Hematopoietic multipotent progenitor cell treated with erythropoietin and hydrocortisone succinate and interleukin-3 and kit ligand, for 17 days (in vitro differentiated cells): ENCODE measurements at regions not wholly inside any gene's neighbourhood (a gene's known extent, or its start where the extent isn't known, plus 50 kb on each side); places are given as distances from the start of the nearest gene placed in this dataset.

Source experiments
- DNase-seq: peaks from one replicate; pipeline ENCODE4 v3.0.0-alpha.2; 2015; ENCODE audit warnings: low spot score

DNA sequence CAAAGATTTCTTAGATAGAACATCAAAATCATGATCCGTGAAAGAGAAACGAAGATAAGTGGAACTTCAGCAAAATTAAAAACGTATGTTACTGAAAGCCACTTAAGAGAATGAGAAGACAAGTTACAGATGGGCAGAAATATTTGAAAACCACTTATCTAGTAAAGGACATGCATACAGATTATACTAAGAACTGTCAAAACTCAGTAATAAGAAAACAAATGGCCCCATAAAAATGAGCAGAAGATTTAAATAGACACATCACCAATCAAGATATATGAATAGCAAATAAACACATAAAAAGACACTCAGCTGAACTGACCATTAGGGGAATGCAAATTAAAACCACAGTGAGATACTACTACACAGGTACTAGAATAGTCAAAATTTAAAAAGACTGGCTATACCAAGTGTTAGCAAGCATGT, 343.7 kb downstream of the PTEN start:
- no peak for DNase-seq

DNA sequence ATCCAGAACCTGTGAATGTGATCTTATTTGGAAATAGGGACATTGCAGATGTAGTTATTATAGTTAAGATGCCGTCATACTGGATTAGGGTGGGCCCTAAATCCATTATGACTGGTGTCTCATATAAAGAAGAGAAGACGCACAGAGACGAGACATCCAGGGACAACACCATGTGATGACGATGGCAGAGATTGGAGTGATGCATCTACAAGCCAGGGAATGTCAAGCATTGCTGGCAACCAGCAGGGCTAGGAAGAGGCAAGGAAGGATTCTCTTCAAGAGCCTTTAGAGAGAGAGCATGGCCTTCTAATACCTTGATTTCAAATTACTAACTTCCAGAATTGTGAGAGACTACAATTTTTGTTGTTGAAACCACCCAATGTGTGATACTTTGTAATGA, 345.8 kb downstream of the PTEN start:
- DNase-seq = no peak

GRCh38 chr10:88209837-88210561, 346.6 kb downstream of the PTEN start:
- DNase-seq = no peak

GRCh38 chr10:88211230-88211629, 347.8 kb downstream of the PTEN start:
- no peak for DNase-seq

GRCh38 chr10:88212069-88212468, 348.6 kb downstream of the PTEN start:
- DNase-seq = no peak

DNA sequence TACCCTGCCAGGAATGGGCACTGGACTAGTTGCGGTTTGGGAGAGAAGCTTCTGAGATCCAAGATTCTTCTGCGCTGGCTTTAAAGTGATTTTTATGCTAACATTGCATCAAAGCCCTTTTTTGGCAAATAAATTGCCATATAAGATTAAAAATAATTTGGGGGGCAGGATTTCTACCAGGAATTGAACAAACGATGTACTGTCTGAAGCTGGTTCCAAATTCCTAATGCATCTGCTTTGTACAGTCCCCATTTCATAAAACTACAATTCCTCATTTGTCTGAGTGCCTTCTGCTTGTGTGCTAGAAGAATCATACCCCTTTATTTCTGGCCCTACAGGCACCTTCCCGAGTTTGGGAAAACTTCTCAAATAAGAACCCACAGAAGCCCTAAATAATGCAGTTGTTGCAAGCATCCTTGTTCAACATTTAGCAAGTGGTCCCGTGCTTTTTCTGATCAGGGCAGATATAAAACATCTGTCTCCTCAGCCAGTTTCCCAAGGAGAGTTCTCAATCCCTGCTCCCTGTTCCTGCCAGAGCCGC, 349.7 kb downstream of the PTEN start:
- DNase-seq = no peak

DNA sequence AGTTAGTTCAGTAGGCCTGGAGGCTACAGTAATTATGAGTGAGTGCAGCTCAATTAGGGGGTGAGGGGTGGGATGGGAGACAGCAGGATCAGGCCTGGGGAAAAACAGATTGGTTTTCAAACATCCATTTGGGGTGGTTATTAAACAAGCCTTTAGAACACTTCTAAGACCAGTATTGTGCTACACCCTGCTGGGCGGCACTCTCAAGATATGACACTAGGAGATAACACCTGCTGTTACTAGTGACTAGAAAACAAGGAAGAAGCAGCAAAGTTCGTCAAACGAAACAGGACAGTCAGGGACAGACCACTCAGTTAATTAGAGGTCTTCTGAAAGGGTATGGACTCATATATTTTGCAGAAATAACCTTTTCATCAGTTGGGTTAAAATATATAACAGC, 353.6 kb downstream of the PTEN start:
- DNase-seq = peak; percentile 8

GRCh38 chr10:88218362-88218761, 354.9 kb downstream of the PTEN start:
- no peak for DNase-seq

- DNase-seq = no peak
Measured at GRCh38 chr10:88219753-88220152, 356.3 kb downstream of the PTEN start.

GRCh38 chr10:88221010-88221973, 357.9 kb downstream of the PTEN start:
- no peak for DNase-seq

GRCh38 chr10:88222881-88223280, 359.5 kb downstream of the PTEN start:
- DNase-seq = no peak
